ENCODE measurements at regions not wholly inside any gene's neighbourhood (a gene's known extent, or its start where the extent isn't known, plus 50 kb on each side); places are given as distances from the start of the nearest gene placed in this dataset.

DNA sequence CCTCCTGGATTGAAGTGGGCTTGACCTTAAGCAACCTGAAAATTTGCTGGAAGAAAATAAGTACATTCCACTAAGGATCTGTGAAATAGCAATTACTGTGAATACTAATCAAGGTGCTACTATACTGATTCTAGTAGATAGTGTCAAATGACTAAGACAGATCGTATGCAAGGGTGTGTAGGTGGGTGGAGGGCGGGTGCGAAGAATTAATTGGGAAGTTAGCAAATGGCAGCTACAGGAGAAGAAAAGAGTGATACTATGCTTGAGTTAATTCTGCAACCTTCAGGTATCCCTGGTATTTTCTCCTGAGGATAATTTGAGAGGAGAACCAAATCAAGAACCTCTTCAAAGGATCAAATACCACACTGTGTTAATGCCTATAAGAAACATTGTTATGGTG lies 501.9 kb downstream of the INHBA start:
- TF ChIP-seq GATA3 (IDR thresholded peaks at IDR 0.05; ENCODE audit: low read depth, low read length) (no peak), GATA2 (IDR thresholded peaks at IDR 0.05; ENCODE audit: low read depth, low read length) (no peak)
